Kidney epithelial cell (primary cell): ENCODE measurements at regions not wholly inside any gene's neighbourhood (a gene's known extent, or its start where the extent isn't known, plus 50 kb on each side); places are given as distances from the start of the nearest gene placed in this dataset.

ENCODE experiments used
- DNase-seq: peaks from one replicate; pipeline ENCODE4 v3.0.0-alpha.2; 2010; ENCODE audit warnings: low read depth
- H3K27me3 ChIP-seq: 2 replicates; pipeline ENCODE4 v1.6.0; 2011; ENCODE audit warnings: low read length; ENCODE audit not compliant: control insufficient read depth, insufficient read depth
- H3K36me3 ChIP-seq: 2 replicates; pipeline ENCODE4 v1.5.1; 2011; ENCODE audit warnings: low read length; ENCODE audit not compliant: control insufficient read depth, insufficient read depth
- H3K4me3 ChIP-seq: 2 replicates; pipeline ENCODE4 v1.5.1; 2011; ENCODE audit warnings: low read depth, mild to moderate bottlenecking, control low read depth, low read length
- TF ChIP-seq, protein P1 (sequence below): IDR thresholded peaks from 2 replicates; pipeline ENCODE4 v1.5.1; 2011; ENCODE audit warnings: mild to moderate bottlenecking, moderate library complexity, low read length, control low read depth, inconsistent platforms; ENCODE audit not compliant: insufficient read depth, poor library complexity, severe bottlenecking

DNA sequence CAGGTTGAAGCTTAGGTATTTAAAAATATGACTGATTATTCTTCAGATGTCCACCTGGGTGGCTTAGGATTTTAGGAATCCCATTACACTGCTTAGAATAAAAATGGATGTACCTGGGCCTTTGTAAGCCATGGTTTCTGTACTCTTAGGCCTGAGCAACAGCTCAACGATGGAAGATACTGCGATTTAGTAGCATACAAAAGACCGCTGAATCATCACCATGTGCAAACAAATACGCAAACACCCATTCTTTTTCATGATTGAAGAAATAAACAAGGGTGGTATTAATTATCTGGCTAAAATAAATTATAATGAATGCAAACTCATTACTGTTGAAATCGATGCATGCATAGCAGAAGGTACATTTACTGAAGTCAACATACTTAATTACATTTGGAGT is 188.9 kb downstream of the ZNF330 start:
- Histone ChIP-seq H3K36me3 (no peaks in the 10 kb centered on the region), H3K4me3 (no peak overlapping the region), H3K27me3 (no peaks in the 10 kb centered on the region)
- TF ChIP-seq, protein P1, sequence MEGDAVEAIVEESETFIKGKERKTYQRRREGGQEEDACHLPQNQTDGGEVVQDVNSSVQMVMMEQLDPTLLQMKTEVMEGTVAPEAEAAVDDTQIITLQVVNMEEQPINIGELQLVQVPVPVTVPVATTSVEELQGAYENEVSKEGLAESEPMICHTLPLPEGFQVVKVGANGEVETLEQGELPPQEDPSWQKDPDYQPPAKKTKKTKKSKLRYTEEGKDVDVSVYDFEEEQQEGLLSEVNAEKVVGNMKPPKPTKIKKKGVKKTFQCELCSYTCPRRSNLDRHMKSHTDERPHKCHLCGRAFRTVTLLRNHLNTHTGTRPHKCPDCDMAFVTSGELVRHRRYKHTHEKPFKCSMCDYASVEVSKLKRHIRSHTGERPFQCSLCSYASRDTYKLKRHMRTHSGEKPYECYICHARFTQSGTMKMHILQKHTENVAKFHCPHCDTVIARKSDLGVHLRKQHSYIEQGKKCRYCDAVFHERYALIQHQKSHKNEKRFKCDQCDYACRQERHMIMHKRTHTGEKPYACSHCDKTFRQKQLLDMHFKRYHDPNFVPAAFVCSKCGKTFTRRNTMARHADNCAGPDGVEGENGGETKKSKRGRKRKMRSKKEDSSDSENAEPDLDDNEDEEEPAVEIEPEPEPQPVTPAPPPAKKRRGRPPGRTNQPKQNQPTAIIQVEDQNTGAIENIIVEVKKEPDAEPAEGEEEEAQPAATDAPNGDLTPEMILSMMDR = no peak
- DNase-seq = no peak

DNA sequence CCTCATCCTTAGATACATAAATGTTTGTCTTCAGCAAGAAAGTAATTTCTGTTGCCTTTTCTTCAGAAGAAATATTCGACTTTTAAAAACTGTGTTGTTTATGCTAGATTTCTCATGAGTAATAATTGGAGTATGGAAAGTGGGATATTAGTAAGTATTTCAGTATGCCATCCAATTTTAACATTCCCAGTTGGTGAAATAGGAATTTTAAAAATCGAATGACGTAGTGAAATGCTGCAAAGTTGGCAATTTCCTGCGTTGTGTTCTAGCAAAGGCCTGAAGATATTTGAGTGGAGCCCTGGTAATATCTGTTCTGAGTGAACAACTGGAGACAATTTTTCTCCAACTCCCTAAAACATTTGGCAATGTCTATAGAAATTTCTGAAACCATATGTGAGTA is 190.1 kb downstream of the ZNF330 start:
- Histone ChIP-seq H3K27me3 (no peaks in the 10 kb centered on the region), H3K4me3 (no peak overlapping the region), H3K36me3 (no peaks in the 10 kb centered on the region)
- no peak for DNase-seq
- TF ChIP-seq, protein P1 = no peak

DNA sequence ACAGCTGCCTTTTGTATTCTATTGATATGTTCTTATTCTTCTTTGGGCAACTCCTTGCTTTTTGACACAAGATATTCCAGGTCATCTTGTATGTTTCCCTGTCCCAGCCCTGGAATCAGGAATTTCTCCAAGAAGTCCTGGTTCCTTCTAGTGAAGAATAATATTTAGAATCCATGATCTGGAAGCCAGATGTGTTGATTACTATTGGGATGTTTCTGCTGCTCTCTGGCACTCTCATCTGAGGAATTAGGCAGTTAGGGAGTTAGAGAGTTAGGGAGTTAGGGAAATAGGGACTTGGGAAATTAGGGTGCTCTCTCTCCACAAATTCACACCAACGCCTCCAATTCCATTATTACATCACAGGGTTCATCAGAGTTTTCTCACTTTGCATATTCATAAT is 191.2 kb downstream of the ZNF330 start:
- Histone ChIP-seq H3K4me3 (no peak overlapping the region), H3K36me3 (no peaks in the 10 kb centered on the region), H3K27me3 (no peaks in the 10 kb centered on the region)
- DNase-seq = no peak
- TF ChIP-seq, protein P1 = no peak

DNA sequence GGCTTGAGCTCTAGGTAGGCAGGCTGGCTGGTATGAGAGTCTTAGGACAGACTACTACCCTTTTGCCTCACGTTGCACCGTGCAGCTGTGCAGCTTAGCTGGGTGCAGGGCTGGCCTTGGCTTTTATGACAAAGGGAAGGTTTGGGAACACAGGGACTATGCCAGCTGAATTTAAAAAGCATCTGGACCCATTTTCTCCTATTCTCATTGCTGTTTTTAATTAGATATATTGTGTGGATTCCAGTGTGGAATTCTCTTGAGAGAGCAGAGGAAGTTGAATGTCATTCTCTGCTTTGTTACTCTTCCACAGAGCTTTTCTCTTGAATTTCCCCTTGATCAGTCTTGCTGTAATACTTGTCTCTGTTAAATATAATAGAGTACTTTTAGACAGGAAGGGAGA is 192.7 kb downstream of the ZNF330 start:
- TF ChIP-seq, protein P1 = no peak
- Histone ChIP-seq H3K4me3 (no peak overlapping the region), H3K36me3 (no peaks in the 10 kb centered on the region), H3K27me3 (no peaks in the 10 kb centered on the region)
- DNase-seq = no peak

DNA sequence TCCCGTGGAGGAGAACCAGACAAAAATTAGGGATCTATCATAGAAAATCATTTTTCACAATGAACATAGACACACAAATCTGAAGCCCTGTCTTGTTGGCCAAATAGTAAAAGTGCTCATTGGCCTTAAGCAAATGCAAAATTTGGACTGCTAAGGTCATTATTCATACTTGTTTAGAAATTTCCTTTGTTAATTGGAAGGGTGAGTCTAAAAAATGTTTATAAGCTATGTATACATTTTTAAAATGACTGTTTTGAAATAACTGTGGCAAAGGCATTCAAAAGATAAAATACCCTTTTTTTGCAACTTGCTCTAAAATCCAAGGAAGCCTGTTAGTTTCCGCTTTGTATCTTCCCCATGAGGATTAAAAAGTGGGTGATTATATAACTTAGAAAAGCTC is 195.0 kb downstream of the ZNF330 start:
- H3K36me3 ChIP-seq = no peaks in the 10 kb centered on the region
- no peak for DNase-seq
- TF ChIP-seq, protein P1 = no peak
- H3K27me3 ChIP-seq = no peaks in the 10 kb centered on the region
- no peak overlapping the region for H3K4me3 ChIP-seq

DNA sequence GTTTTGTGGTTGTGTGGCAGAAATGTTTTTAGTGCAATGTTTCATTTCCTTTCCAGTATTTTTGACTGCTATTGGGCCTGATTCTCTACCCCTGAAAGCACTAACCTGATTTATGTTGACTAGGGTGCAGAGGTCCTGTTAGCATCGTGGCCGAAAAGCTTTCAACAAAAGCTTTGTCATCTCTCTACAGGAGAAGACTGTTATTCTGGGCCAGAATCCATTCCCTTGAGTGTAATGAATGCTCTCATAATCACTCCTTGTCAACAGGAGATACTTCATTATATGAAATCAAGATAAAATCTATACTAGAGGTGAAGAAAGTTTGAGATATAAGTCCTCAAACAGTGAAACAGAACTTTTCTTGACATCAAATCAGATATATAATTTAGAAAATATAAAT is 195.5 kb downstream of the ZNF330 start:
- no peak for DNase-seq
- no peaks in the 10 kb centered on the region for H3K27me3 ChIP-seq
- H3K4me3 ChIP-seq = no peak overlapping the region
- TF ChIP-seq, protein P1 = no peak
- no peaks in the 10 kb centered on the region for H3K36me3 ChIP-seq
